ENCODE measurements at regions not wholly inside any gene's neighbourhood (a gene's known extent, or its start where the extent isn't known, plus 50 kb on each side); places are given as distances from the start of the nearest gene placed in this dataset.

GRCh38 chr20:60087563-60088105 is 129.4 kb downstream of the CDH26 start:
- Histone ChIP-seq H3K4me1 (ENCODE audit: control insufficient read depth in 1 of 2, insufficient read depth in 2 of 2, low read depth in 1 of 2, low read length in 1 of 2) (no peaks in the 10 kb centered on the region), H3K27ac (ENCODE audit: low read depth in 2 of 2, low read length in 1 of 2) (no peak overlapping the region), H3K9ac (no peak overlapping the region), H3K79me2 (ENCODE audit: insufficient read depth) (no peaks in the 10 kb centered on the region), H3K36me3 (replicated peaks in 1 of 2; ENCODE audit: control insufficient read depth in 1 of 2, insufficient read depth in 2 of 2, low read length in 1 of 2) (no peaks in the 10 kb centered on the region), H3K9me2 (no peaks in the 10 kb centered on the region), H3K27me3 (ENCODE audit: insufficient read depth) (no peaks in the 10 kb centered on the region), H3F3A (replicated peaks; ENCODE audit: insufficient read depth) (no peaks in the 10 kb centered on the region), H2AFZ (ENCODE audit: low read depth) (no peak overlapping the region), H3K9me3 (no peaks in the 10 kb centered on the region), H4K20me1 (ENCODE audit: insufficient read depth) (no peaks in the 10 kb centered on the region), H3K4me2 (no peak overlapping the region), H3K4me3 (ENCODE audit: low read depth in 2 of 2, low read length in 1 of 2) (no peak overlapping the region)
- WGBS (ENCODE audit: low lambda C conversion rate): 40% methylated on average over 28 of the region's 60 CpGs
- CTCF ChIA-PET: interaction anchor here (1.4 kb wide), 1 partner anchor 30 kb away, joined by 4 read pairs; no protein-coding TSS in a partner anchor
- TF ChIP-seq RAD21 (IDR thresholded peaks at IDR 0.05; ENCODE audit: low read length): no peak
- no peak for TF ChIP-seq POLR2AphosphoS5 (IDR thresholded peaks at IDR 0.05; ENCODE audit: low read depth, low read length)
- no peak for TF ChIP-seq REST (IDR thresholded peaks at IDR 0.05; ENCODE audit: low read depth, low read length)
- TF ChIP-seq, protein P1, sequence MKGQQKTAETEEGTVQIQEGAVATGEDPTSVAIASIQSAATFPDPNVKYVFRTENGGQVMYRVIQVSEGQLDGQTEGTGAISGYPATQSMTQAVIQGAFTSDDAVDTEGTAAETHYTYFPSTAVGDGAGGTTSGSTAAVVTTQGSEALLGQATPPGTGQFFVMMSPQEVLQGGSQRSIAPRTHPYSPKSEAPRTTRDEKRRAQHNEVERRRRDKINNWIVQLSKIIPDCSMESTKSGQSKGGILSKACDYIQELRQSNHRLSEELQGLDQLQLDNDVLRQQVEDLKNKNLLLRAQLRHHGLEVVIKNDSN (IDR thresholded peaks at IDR 0.05; ENCODE audit: borderline replicate concordance, low read depth): no peak
- TF ChIP-seq, protein P2, sequence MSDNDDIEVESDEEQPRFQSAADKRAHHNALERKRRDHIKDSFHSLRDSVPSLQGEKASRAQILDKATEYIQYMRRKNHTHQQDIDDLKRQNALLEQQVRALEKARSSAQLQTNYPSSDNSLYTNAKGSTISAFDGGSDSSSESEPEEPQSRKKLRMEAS (IDR thresholded peaks at IDR 0.05; ENCODE audit: low read depth): no peak
- TF ChIP-seq TEAD4 (IDR thresholded peaks at IDR 0.05; ENCODE audit: borderline replicate concordance, insufficient read depth): no peak
- TF ChIP-seq, protein P3, sequence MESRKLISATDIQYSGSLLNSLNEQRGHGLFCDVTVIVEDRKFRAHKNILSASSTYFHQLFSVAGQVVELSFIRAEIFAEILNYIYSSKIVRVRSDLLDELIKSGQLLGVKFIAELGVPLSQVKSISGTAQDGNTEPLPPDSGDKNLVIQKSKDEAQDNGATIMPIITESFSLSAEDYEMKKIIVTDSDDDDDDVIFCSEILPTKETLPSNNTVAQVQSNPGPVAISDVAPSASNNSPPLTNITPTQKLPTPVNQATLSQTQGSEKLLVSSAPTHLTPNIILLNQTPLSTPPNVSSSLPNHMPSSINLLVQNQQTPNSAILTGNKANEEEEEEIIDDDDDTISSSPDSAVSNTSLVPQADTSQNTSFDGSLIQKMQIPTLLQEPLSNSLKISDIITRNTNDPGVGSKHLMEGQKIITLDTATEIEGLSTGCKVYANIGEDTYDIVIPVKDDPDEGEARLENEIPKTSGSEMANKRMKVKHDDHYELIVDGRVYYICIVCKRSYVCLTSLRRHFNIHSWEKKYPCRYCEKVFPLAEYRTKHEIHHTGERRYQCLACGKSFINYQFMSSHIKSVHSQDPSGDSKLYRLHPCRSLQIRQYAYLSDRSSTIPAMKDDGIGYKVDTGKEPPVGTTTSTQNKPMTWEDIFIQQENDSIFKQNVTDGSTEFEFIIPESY (IDR thresholded peaks at IDR 0.05; ENCODE audit: borderline replicate concordance, low read depth): no peak
- TF ChIP-seq CTCF (IDR thresholded peaks at IDR 0.05): no peak
- POLR2A ChIA-PET: no interaction called here
- DNase-seq: no peak

All from SK-N-SH (cell line).